ENCODE measurements at regions not wholly inside any gene's neighbourhood (a gene's known extent, or its start where the extent isn't known, plus 50 kb on each side); places are given as distances from the start of the nearest gene placed in this dataset.
A peak's percentile ranks its signal among the peaks of the same experiment; 100 is the strongest.
"Not testable (repeated sequence)": the region's sequence is repeated elsewhere in the genome, so short reads cannot be mapped to it uniquely, and the experiment has no call there.

DNA sequence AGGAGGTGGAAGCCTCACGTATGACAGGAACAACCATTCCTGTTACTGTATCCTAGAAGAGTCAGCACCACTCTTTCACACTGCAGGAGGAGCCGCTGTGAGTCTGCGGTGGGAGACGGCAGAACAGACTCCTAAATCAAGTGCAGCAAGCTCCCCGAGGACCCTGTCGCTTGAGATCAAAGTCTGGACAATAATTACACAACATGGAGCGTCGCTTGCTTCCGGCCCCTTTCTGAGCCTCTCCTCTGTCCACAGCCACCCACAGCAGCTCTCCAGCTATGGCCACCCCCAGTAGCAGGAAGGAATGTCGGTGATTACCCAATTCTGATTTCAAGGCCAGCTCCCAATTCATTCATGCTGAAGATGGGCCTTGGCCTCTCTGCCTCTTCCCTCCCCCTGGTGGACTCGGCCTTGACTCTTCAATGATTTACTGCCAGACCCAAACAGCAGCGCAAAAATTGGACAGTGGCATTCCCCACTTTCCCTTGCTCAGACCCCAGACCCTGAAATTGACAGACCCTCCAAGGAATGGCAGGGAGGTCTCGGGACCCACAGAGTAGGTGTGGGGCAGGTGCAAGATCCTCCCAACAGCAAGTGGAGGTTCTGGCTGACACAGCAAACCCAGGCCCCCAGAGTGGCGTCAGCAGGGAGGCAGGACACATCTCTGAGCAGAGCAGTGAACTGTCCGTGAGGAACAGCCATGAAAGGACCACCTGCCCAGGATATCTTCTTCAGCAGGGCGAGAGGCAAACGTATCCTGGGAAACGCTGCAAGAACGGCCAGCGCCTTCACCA, 272.7 kb upstream of the DIO3 start:
- Mint-ChIP-seq H3K9me3 (no peaks in the 10 kb centered on the region), H3K27ac (no peak overlapping the region), H3K36me3 (no peaks in the 10 kb centered on the region)
- ATAC-seq (no peak), DNase-seq (ENCODE audit: low spot score in 2 of 2) (no peak)

DNA sequence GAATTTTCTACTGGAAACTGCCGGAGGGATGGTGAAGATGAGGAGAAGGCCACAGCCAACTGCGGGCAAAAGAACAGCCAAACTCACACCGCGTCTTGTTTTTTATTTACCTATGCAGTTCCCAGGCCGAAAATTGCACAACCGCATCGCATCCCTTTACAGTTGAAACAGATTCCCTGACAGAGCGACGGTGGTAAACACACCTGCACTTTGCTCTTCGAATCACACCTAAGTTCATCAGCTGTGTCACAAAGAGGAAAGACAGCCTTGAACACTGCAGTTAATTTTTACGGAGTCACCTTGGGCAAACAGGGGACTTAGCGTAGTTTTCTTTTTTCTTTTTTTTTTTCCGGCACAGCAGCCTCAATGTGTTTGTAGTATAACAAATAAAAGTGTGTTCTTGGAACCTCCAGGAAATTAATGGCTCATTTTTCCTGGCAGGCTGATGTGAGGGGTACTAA, 272.0 kb upstream of the DIO3 start:
- no peaks in the 10 kb centered on the region for H3K9me3 Mint-ChIP-seq
- H3K27ac Mint-ChIP-seq: no peak overlapping the region
- no peak for ATAC-seq
- DNase-seq (ENCODE audit: low spot score in 2 of 2): no peak
- H3K36me3 Mint-ChIP-seq: no peaks in the 10 kb centered on the region

DNA sequence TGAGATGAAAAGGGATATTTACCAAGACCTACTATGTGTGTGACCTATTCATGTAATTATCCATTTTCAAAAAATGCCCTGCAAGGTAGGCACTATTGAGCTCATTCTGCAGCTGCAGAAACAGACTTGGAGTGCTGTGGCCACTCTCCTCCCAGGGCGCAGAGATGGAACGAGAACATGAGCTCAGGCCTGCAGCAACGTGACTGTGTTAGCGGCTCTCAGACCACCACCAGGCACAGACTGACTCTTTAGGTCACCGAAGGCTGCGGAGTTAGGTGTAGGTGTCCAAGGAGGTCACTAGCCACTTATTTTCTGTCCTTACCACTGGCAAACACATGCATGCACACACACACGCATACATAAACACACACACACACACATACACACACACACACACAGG, 271.4 kb upstream of the DIO3 start:
- Mint-ChIP-seq H3K27ac (no peak overlapping the region), H3K9me3 (no peaks in the 10 kb centered on the region), H3K36me3 (no peaks in the 10 kb centered on the region)
- ATAC-seq: no peak
- DNase-seq (ENCODE audit: low spot score in 2 of 2): no peak

DNA sequence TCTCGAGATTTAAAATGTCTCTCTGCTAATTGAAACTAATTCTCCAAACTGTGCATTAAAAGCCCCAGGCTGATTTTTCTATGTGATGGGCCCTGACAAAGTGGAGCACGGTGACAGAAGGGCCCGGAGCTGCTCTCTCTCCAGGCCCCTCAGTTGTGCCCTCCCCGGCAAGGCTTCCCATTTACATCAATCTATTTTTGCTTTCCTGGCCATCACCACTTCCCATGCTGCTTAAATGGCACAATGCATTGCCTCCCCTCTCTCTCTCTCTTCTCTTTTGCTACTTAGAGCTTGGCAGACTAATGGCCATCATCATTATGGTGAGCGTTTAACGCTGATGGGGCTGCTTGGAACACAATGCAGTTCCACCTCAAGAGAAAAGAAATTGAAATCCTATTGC, 270.7 kb upstream of the DIO3 start:
- Mint-ChIP-seq H3K36me3 (no peaks in the 10 kb centered on the region), H3K27ac (no peak overlapping the region), H3K9me3 (no peaks in the 10 kb centered on the region)
- ATAC-seq (no peak), DNase-seq (ENCODE audit: low spot score in 2 of 2) (no peak)

DNA sequence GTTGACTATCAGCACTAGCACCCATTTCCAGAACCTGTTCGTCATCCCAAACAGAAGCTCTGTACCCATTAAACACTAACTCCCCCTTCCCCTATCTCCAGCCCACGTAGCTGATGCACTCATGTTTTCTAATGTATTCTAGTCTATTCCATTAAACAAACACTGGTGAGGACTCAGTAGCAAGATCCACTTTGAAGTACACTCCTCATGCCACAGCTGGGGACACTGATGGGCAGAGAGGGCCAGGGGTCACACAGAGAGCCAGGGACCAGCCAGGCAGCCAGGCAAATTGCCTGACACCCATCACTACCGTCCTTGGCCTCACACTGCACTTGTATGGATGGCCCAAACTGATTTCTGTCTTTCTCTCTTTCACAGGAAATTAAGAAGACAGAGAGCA, 269.9 kb upstream of the DIO3 start:
- DNase-seq (ENCODE audit: low spot score in 2 of 2): no peak
- no peak for ATAC-seq
- Mint-ChIP-seq H3K36me3 (peaks cover 6 to 8% of the 10 kb centered on the region in 2 donors), H3K27ac (no peak overlapping the region), H3K9me3 (peaks cover 6% of the 10 kb centered on the region in 2 donors)

DNA sequence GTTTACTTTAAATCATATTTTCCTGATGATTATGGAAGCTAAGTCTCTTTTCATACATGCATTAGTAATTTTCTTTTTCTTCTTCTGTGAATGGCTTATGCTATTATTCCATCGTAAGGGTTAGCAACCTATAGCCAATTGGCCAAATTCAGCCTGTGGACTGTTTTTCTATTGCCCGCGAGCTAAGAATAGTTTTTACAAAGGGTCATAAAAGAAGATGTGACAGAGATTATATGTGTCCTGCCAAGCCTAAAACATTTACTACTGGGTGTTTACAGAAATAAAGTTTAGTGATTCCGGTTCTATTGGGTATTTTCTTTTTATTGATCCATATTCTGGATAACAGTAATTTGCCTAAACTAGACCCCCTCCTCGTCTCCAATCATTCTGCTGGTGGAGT, 268.8 kb upstream of the DIO3 start:
- ATAC-seq: no peak
- no peak for DNase-seq (ENCODE audit: low spot score in 2 of 2)
- H3K36me3 Mint-ChIP-seq: peaks cover 10 to 15% of the 10 kb centered on the region in 2 donors
- H3K9me3 Mint-ChIP-seq: peaks cover 15 to 16% of the 10 kb centered on the region in 2 donors
- H3K27ac Mint-ChIP-seq: no peak overlapping the region

DNA sequence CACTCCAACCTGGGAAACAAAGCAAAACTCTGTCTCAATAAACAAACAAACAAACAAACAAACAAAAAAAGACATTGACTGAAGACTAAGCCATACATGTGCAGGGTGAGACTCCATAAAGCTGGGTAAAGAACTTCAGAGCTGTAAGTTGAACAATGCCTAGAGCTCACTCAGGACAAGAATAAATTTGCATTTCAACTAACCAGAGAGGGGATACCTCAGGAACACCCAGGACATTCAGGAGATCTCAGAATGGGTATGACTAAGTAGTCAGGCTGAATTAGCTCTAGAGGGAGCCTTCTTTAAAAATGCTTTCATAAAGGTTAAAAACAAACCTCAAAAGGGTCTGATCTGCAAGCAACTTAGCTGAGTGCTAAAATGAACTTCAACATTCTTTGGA, 267.7 kb upstream of the DIO3 start:
- ATAC-seq (no peak), DNase-seq (ENCODE audit: low spot score in 2 of 2) (no peak)
- H3K36me3 Mint-ChIP-seq: peaks cover 10 to 15% of the 10 kb centered on the region in 2 donors
- no peak overlapping the region for H3K27ac Mint-ChIP-seq
- peaks cover 15 to 16% of the 10 kb centered on the region in 2 donors for H3K9me3 Mint-ChIP-seq

DNA sequence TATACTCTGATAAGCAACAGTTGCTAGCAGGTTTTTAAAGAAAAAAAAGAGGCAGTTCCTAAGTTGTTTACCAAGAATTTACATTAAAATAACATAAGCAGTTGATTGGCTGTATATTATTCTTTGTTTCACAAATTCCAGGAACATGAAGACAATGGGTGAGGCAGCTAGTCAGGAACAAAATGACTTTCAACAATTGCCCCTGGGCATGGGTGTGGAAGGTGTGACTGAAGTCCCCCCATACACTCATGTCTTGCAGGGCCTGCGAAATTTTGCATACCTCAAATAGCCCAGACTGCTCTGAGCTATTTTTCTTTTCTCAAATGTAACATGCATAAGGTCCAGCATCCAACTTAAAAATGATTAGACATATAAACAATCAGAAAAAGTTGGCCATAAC, 267.2 kb upstream of the DIO3 start:
- Mint-ChIP-seq H3K27ac (no peak overlapping the region), H3K36me3 (peaks cover 10 to 15% of the 10 kb centered on the region in 2 donors)

DNA sequence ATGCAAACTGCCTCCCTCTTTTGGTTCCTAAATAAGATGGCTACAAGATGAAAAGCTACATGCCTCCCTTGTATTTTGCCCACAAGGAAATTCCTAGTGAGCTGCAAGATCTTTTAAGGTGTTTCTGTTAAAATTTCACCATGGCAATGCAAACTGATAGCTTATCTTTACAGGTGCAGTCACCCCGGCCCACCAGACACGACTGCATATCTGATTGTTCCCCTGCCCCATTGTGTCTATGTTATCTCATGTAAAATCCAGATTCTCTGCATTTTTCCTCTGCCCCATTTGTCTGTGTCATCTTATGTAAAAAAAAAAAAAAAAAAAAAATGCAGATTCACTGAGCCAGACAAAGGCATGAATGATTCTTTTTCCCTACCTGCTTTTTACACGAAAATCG, 261.5 kb upstream of the DIO3 start:
- DNase-seq (ENCODE audit: low spot score in 2 of 2); ATAC-seq; H3K27ac Mint-ChIP-seq: not testable (repeated sequence)
- Mint-ChIP-seq H3K9me3 (peaks cover 15 to 16% of the 10 kb centered on the region in 2 donors), H3K36me3 (peaks cover 10 to 15% of the 10 kb centered on the region in 2 donors)

More for the DNA sequence above, 267.2 kb upstream of the DIO3 start:
- no peak for ATAC-seq
- H3K9me3 Mint-ChIP-seq: peaks cover 15 to 16% of the 10 kb centered on the region in 2 donors
- DNase-seq (ENCODE audit: low spot score in 2 of 2): no peak

DNA sequence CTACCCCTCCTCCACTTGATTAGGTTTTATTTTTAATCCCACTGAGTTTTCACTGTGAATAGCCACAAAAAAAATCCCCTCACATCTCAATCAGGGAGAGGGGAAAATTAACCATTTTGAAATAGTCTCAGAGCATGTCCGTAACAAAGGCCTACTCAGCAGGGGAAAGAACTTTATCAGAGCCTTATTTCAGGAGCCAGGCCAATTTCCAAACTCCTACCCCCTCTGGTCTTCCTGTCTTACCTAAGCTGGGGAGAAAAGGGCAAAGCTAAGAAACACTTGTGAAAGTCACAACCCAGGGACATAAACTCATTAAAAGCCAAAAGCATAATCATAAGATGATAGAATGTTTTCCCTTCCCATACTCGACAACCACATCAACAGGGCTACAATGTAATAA, 260.3 kb upstream of the DIO3 start:
- Mint-ChIP-seq H3K9me3 (peaks cover 13 to 14% of the 10 kb centered on the region in 2 donors), H3K27ac (no peak overlapping the region), H3K36me3 (peaks cover 7 to 12% of the 10 kb centered on the region in 2 donors)
- DNase-seq (ENCODE audit: low spot score in 2 of 2): no peak
- ATAC-seq: no peak

DNA sequence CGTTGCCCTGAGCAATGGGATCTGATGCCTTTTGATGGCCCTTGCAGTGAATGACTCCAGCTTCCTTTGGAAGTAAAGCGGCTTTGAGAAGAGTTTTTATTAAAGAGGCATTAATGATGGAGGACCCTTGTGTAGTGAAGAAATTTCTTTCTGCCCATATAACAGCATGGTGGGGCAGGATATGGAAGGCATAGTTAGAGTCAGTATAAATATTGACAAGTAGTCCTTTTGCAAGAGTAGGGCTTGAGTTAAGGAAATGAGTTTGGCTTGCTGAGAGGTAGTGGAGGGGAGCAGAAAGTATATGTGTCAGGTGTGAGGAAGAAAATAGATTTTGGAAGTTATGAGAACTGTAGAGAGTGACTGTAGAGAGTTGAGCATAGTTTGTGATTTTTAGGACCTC, 254.1 kb upstream of the DIO3 start:
- not testable (repeated sequence) for DNase-seq (ENCODE audit: low spot score in 2 of 2); H3K27ac Mint-ChIP-seq; H3K36me3 Mint-ChIP-seq; H3K9me3 Mint-ChIP-seq; ATAC-seq

DNA sequence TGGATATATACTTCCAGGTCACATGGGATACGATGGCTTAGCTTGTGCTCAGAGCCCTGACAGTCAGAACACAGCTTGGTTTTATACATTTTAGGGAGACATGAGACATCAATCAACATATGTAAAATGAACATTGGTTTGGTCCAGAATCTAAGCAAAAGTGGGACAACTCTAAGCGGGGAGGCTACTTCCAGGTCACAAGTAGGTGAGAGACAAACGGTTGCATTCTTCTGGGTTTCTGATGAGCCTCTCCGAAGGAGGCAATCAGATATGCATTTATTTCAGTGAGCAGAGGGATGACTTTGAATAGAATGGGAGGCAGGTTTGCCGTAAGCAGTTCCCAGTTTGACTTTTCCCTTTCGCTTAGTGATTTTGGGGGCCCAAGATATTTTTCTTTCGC, 250.1 kb upstream of the DIO3 start:
- ATAC-seq; H3K27ac Mint-ChIP-seq; H3K36me3 Mint-ChIP-seq; DNase-seq (ENCODE audit: low spot score in 2 of 2): not testable (repeated sequence)
- H3K9me3 Mint-ChIP-seq: peaks cover 8 to 12% of the 10 kb centered on the region in 2 donors

DNA sequence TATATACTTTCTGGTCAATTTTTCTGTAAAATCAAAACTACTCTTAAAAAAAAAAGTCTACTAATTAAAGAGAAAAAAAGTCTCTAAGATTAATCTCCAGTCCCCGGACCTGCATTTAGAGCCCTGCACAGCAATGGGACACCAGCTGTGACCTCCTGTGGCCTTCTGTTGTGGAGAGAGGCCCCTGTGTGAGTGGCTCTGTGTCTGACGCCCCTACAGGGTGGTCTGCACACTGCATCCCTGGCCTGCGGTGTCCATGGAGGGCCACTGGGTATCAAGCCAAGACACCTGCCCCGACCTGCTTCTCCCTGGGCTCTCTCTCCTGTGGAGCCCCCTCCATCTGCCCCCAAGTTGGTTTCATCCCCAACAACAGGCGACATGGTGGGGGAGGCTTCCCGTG, 248.0 kb upstream of the DIO3 start:
- no peak for DNase-seq (ENCODE audit: low spot score in 2 of 2)
- Mint-ChIP-seq H3K9me3 (peaks cover 12 to 18% of the 10 kb centered on the region in 2 donors), H3K27ac (no peak overlapping the region), H3K36me3 (peaks cover 6 to 17% of the 10 kb centered on the region in 2 donors)
- no peak for ATAC-seq

DNA sequence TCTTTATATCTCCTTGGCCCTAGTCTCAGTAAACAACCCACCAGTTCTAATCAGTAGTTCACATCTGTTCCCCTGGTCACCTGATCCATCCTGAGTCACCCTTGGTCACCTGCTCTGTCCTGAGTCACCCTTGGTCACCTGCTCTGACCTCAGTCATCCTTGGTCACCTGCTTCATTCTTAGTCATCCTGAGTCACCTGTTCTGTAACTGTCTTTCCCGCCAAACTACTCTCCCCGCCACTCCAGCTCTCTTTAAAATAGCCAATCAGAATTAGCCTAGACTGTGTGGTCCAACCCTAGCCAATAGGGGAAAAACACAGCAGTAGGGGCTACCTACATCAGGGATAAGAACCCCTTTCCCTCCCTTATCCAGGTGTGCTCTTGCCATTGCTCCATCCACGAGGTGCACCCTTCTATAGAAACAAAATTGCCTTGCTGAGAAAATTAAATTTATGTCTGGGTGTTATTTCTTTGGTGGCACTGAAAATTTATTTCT, 245.4 kb upstream of the DIO3 start:
- Mint-ChIP-seq H3K9me3 (peaks cover 12 to 18% of the 10 kb centered on the region in 2 donors), H3K36me3 (peaks cover 6 to 17% of the 10 kb centered on the region in 2 donors), H3K27ac (no peak overlapping the region)
- ATAC-seq (peak in 1 of 2 donors; percentile 48), DNase-seq (ENCODE audit: low spot score in 2 of 2) (no peak)

DNA sequence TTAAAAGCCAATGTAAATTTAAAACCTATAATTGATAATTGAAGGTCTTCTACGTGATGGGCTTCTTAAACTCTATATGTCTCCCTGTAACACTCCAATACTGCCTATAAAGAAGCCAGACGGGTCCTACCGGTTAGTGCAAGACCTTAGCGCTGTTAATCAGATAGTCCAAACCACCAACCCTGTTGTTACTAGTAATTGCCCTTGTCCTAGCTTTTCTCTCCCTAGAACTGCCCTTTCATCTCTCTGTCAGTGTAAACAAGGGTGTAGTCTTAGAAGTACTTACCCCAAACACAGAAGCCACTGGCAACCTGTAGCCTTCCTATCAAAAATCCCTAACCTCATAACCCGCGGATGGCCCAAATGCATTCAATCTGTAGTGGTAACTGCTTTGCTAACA, 243.0 kb upstream of the DIO3 start:
- ATAC-seq (no peak), DNase-seq (ENCODE audit: low spot score in 2 of 2) (no peak)
- Mint-ChIP-seq H3K27ac (no peak overlapping the region), H3K9me3 (peaks cover 13 to 22% of the 10 kb centered on the region in 2 donors), H3K36me3 (peaks cover 6 to 19% of the 10 kb centered on the region in 2 donors)

DNA sequence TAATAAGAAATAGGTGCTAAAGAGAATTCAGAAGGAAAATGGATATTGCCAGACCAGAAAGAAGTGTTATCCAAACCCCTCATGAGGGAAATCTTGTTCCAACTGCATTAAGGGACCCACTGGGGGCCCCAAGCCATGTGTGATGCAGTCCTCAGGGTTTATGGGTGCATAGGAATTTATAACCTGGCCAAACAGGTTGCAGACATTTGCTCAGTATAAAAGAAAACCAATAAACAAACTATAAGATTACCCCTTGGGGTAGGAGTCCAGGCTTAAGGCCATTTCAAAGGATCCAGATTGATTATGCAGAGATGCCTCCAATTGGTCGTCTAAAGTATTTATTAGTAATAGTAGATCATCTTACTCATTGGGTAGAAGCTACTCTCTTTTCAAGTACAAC, 240.9 kb upstream of the DIO3 start:
- no peak for ATAC-seq
- H3K36me3 Mint-ChIP-seq: peaks cover 11 to 29% of the 10 kb centered on the region in 2 donors
- H3K9me3 Mint-ChIP-seq: peaks cover 19 to 24% of the 10 kb centered on the region in 2 donors
- no peak for DNase-seq (ENCODE audit: low spot score in 2 of 2)
- H3K27ac Mint-ChIP-seq: no peak overlapping the region

DNA sequence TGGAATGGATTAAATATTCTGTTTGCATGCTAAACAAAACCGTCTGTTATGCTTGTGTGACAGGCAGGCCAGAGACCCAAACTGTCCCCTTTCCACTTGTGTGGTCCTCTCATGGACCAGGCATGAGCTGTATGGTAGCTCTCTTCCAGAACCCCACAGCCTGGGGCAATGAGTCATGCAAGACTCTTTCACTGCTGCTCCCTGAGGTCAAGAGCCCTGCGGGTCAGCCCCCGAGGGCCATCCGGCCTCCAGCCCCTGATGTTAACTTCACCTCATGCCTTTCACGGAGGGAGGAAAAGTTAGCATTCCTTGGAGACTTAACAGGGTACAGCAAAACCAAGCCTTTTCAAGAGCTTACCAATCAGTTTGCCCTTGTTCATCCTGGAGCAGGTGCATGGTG, 239.1 kb upstream of the DIO3 start:
- ATAC-seq: no peak
- DNase-seq (ENCODE audit: low spot score in 2 of 2): no peak
- Mint-ChIP-seq H3K36me3 (peaks cover 5 to 14% of the 10 kb centered on the region in 2 donors), H3K27ac (no peak overlapping the region), H3K9me3 (peaks cover 7 to 10% of the 10 kb centered on the region in 2 donors)

DNA sequence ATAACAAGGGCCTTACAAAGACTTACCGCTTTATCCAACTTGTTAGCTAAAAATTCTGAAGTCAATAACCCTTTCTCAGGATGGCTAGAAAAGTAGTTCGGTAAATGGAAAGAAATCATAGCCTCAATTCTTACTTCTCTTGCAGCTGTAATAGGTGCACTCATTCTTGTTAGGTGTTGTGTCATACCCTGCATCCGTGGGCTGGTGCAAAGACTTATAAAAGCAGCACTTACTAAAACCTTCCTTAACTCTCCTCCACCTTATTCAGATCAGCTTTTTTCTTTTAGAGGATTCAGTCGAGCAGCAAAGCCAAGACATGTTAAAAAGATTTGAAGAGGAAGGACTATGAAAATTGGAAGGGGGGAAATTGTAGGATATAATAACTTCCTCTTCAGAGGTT, 238.2 kb upstream of the DIO3 start:
- Mint-ChIP-seq H3K27ac (no peak overlapping the region), H3K36me3 (peaks cover 5 to 13% of the 10 kb centered on the region in 2 donors), H3K9me3 (peaks cover 7 to 10% of the 10 kb centered on the region in 2 donors)
- no peak for DNase-seq (ENCODE audit: low spot score in 2 of 2)
- ATAC-seq: no peak

All from activated naive CD4-positive, alpha-beta T cell treated with anti-CD3 and anti-CD28 coated beads, Interleukin-2, amount 50 U/mL, for 72 hours (primary cell).